IPS-18a (cell line): ENCODE measurements at regions not wholly inside any gene's neighbourhood (a gene's known extent, or its start where the extent isn't known, plus 50 kb on each side); places are given as distances from the start of the nearest gene placed in this dataset.

Source experiments
- H3K27ac ChIP-seq: one replicate; pipeline ENCODE4 v1.5.1; 2013; ENCODE audit warnings: low read length
- H3K27me3 ChIP-seq: one replicate; pipeline ENCODE4 v1.6.1; 2013; ENCODE audit warnings: mild to moderate bottlenecking, low read length; ENCODE audit not compliant: control insufficient read depth, insufficient read depth
- H3K36me3 ChIP-seq: one replicate; pipeline ENCODE4 v1.6.1; 2013; ENCODE audit warnings: low read depth, low read length; ENCODE audit not compliant: control insufficient read depth
- H3K4me1 ChIP-seq: one replicate; pipeline ENCODE4 v1.6.1; 2013; ENCODE audit warnings: low read depth, low read length; ENCODE audit not compliant: control insufficient read depth
- H3K4me3 ChIP-seq: one replicate; pipeline ENCODE4 v1.5.1; 2013; ENCODE audit warnings: low read length
- H3K9ac ChIP-seq: one replicate; pipeline ENCODE4 v1.6.1; 2013; ENCODE audit warnings: mild to moderate bottlenecking, low read length, moderate library complexity
- H3K9me3 ChIP-seq: one replicate; pipeline ENCODE4 v1.6.1; 2013; ENCODE audit warnings: low read depth, low read length; ENCODE audit not compliant: control insufficient read depth

DNA sequence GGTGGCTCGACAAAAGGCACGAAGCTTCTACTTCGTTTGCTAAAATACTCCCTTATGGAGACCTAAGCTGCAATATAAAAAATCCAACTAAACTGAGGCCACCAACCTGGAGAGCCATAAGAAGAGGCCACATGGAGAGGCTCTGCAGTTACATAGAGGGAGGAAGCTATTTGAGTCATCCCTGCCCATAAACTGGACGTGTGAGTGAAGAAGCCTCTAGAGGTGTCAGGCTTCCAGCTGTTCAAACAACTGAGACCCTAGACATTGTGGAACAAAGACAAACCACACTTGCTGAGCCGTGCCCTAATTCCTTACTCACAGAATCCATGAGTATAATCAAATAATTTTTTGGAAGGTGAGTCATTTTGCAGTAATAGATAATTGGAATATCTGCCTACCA is 50.2 kb upstream of the GMNC start:
- Histone ChIP-seq H3K4me1 (peaks cover 6% of the 10 kb centered on the region), H3K27me3 (no peaks in the 10 kb centered on the region), H3K36me3 (no peaks in the 10 kb centered on the region), H3K9ac (no peak overlapping the region), H3K27ac (no peak overlapping the region), H3K9me3 (no peaks in the 10 kb centered on the region), H3K4me3 (no peak overlapping the region)
